AG09309 (cell line): ENCODE measurements at regions not wholly inside any gene's neighbourhood (a gene's known extent, or its start where the extent isn't known, plus 50 kb on each side); places are given as distances from the start of the nearest gene placed in this dataset.
"Not testable (repeated sequence)": the region's sequence is repeated elsewhere in the genome, so short reads cannot be mapped to it uniquely, and the experiment has no call there.

ENCODE experiments used
- DNase-seq: peaks from one replicate; pipeline ENCODE4 v3.0.0-alpha.2; 2010; ENCODE audit warnings: low read depth
- H3K4me3 ChIP-seq: 2 replicates; pipeline ENCODE4 v1.5.1; 2011; ENCODE audit warnings: mild to moderate bottlenecking, low read depth, low read length, moderate library complexity; ENCODE audit not compliant: control insufficient read depth
- CTCF ChIP-seq: IDR thresholded peaks from 2 replicates; pipeline ENCODE4 v1.5.1; 2011; ENCODE audit warnings: mild to moderate bottlenecking, low read depth, low read length, inconsistent platforms; ENCODE audit not compliant: insufficient read depth, control insufficient read depth; ENCODE audit errors: missing control alignments

DNA sequence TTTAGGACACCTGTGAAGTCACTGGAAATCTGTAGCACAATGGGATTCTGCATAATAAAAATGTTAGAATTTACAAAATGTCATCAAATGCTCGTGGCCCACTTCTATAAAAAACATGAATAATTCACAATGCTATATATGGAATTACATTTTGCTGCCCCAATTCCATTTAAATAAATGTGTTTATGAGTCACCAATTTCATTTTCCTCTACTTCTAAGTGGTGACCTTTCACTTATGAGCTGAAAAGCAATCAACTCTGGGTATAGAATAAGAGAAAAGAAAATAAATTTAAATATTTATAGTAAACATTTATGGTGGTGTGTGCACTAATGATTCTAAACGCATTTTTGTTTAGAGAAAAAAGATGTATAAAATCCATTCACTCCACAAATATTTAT lies 516.7 kb upstream of the MIR17HG start:
- no peak for DNase-seq
- no peak overlapping the region for H3K4me3 ChIP-seq
- no peak for TF ChIP-seq CTCF

GRCh38 chr13:90833951-90834350 lies 513.5 kb upstream of the MIR17HG start:
- DNase-seq = no peak
- TF ChIP-seq CTCF = no peak
- H3K4me3 ChIP-seq = no peak overlapping the region

GRCh38 chr13:90834700-90835099 lies 512.8 kb upstream of the MIR17HG start:
- H3K4me3 ChIP-seq = no peak overlapping the region
- DNase-seq = no peak
- no peak for TF ChIP-seq CTCF

DNA sequence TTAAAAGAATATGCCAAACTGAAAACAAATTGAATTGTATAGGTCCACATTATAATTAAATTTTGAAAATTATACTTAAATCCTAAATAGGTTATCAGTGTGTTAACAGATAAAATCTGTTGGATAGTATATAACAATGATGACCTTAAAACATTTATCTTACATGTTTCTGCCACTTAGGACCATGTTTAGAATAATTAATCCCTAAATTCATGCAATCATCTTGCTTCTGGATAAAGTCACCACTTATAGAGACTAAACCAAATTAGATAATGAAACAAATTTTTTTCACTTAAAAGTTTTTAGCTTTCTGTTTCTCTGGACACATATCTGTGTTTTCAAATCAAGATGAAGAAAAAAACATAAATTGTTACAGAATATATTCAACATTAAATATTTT lies 511.7 kb upstream of the MIR17HG start:
- no peak for TF ChIP-seq CTCF
- no peak overlapping the region for H3K4me3 ChIP-seq
- DNase-seq = no peak

GRCh38 chr13:90838317-90838960 lies 509.0 kb upstream of the MIR17HG start:
- H3K4me3 ChIP-seq = no peak overlapping the region
- DNase-seq = no peak
- no peak for TF ChIP-seq CTCF

GRCh38 chr13:90839061-90839460 lies 508.4 kb upstream of the MIR17HG start:
- no peak overlapping the region for H3K4me3 ChIP-seq
- no peak for DNase-seq
- no peak for TF ChIP-seq CTCF

DNA sequence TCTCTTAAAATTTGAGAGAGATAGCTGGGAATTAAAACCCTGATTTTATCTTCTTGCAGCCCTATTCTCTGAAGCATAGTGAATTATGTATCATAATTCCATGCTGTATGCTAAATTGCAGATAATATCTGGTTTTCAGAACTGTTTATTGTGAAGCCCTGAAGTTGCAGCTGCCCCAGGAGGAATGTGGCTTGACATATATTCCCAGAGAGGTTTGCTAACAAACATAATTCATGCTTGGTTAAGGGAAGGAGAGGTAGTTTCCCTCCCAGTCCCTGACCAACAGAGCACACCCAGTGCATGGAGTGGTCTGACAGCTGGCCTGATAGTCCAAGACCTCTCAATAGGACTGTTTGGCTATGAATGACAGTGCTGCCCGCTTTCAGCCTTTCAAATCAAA lies 500.6 kb upstream of the MIR17HG start:
- DNase-seq = no peak

GRCh38 chr13:90853666-90854065 lies 493.8 kb upstream of the MIR17HG start:
- not testable (repeated sequence) for DNase-seq, H3K4me3 ChIP-seq

More for the DNA sequence above, 500.6 kb upstream of the MIR17HG start:
- no peak for TF ChIP-seq CTCF
- no peak overlapping the region for H3K4me3 ChIP-seq
